Esophagus squamous epithelium (tissue), 4 donors: ENCODE measurements at regions not wholly inside any gene's neighbourhood (a gene's known extent, or its start where the extent isn't known, plus 50 kb on each side); places are given as distances from the start of the nearest gene placed in this dataset.

Experiments
- POLR2A ChIP-seq, 4 donors: fragments of 450-650 bp; IDR thresholded peaks; one replicate each; pipeline ENCODE4 v1.6.1; 2017; ENCODE audit warnings: antibody characterized with exemption in 4 of 4, mild to moderate bottlenecking in 4 of 4, moderate library complexity in 3 of 4
- TF ChIP-seq, protein P1 (sequence below), 6 experiments: fragments of 450-650 bp in 4 of 6; fragments of 200-600 bp in 2 of 6; sonication (generic) in 2 of 6; IDR thresholded peaks; one replicate each; pipeline ENCODE4 v1.5.1; 2016 to 2019; ENCODE audit warnings: antibody characterized with exemption in 6 of 6, mild to moderate bottlenecking in 4 of 6, moderate library complexity in 4 of 6

- TF ChIP-seq, protein P1, sequence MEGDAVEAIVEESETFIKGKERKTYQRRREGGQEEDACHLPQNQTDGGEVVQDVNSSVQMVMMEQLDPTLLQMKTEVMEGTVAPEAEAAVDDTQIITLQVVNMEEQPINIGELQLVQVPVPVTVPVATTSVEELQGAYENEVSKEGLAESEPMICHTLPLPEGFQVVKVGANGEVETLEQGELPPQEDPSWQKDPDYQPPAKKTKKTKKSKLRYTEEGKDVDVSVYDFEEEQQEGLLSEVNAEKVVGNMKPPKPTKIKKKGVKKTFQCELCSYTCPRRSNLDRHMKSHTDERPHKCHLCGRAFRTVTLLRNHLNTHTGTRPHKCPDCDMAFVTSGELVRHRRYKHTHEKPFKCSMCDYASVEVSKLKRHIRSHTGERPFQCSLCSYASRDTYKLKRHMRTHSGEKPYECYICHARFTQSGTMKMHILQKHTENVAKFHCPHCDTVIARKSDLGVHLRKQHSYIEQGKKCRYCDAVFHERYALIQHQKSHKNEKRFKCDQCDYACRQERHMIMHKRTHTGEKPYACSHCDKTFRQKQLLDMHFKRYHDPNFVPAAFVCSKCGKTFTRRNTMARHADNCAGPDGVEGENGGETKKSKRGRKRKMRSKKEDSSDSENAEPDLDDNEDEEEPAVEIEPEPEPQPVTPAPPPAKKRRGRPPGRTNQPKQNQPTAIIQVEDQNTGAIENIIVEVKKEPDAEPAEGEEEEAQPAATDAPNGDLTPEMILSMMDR (IDR thresholded peaks at IDR 0.05) = no peak
- TF ChIP-seq POLR2A (IDR thresholded peaks at IDR 0.05) = no peak
Measured at GRCh38 chr3:59486520-59486919, 436.7 kb upstream of the CFAP20DC start.
